Right lobe of liver (tissue), 6 donors: ENCODE measurements at regions not wholly inside any gene's neighbourhood (a gene's known extent, or its start where the extent isn't known, plus 50 kb on each side); places are given as distances from the start of the nearest gene placed in this dataset.

Experiments
- ATAC-seq, 4 donors: fragments of 200-7000 bp; cut with Tn5 transposase; one replicate each; pipeline ENCODE4 v1.9.1; 2020; ENCODE audit warnings: mild to moderate bottlenecking in 4 of 4, moderate library complexity in 4 of 4
- DNase-seq, 3 donors: peaks; one replicate each; pipeline ENCODE4 v3.0.0-alpha.2; 2020
- H3K27ac ChIP-seq, 3 donors: fragments of 200-600 bp; one replicate each; pipeline ENCODE4 v1.8.0; 2022
- H3K27me3 ChIP-seq, 2 donors: fragments of 200-600 bp; one replicate each; pipeline ENCODE4 v1.8.0; 2022
- H3K36me3 ChIP-seq, 4 donors: fragments of 200-600 bp; sonication (generic) in 1 of 4; one replicate each; pipeline versions ENCODE4 v1.5.1 to v1.8.0; 2017 to 2022; ENCODE audit warnings: control low read depth in 1 of 4
- H3K4me1 ChIP-seq, 4 donors: fragments of 200-600 bp; sonication (generic) in 1 of 4; one replicate each; pipeline versions ENCODE4 v1.5.1 to v1.8.0; 2017 to 2022; ENCODE audit warnings: control low read depth in 1 of 4
- H3K4me3 ChIP-seq, 3 donors: fragments of 200-600 bp; one replicate each; pipeline ENCODE4 v1.8.0; 2022
- H3K9me3 ChIP-seq, 4 donors: fragments of 200-600 bp; sonication (generic) in 1 of 4; one replicate each; pipeline versions ENCODE4 v1.5.1 to v1.8.0; 2017 to 2022; ENCODE audit warnings: control low read depth in 1 of 4
- CTCF ChIP-seq, 4 donors: fragments of 200-600 bp in 3 of 4; fragments of 450-650 bp in 1 of 4; IDR thresholded peaks; one replicate each; pipeline versions ENCODE4 v1.5.1 to v1.8.0; 2016 to 2022; ENCODE audit warnings: antibody characterized with exemption in 4 of 4, mild to moderate bottlenecking in 2 of 4
- POLR2A ChIP-seq: fragments of 450-650 bp; IDR thresholded peaks from one replicate; pipeline ENCODE4 v1.6.1; 2017; ENCODE audit warnings: antibody characterized with exemption, mild to moderate bottlenecking
- WGBS: methylation state at CpG from one replicate; pipeline ENCODE4 v1.1.6; 2018; ENCODE audit warnings: low coverage, low lambda C conversion rate; ENCODE audit not compliant: insufficient coverage; ENCODE audit errors: missing lambda C conversion rate; 5-methylcytosine and 5-hydroxymethylcytosine counted together
- intact Hi-C, 2 donors: fragments of 100-400 bp; cut with DNase I; formaldehyde crosslinking; loops; one replicate each; pipeline versions ENCODE4 v1.11.2 to v1.14.1; 2022
- donor health status: DM: no; HTN: yes; CAD: no.
- donor health status: DM: no; HTN: no; CAD: no.
- donor health status: DM: no; HTN: no; CAD: no.
- donor health status: DM: no; HTN: yes; CAD: no.
- donor health status: DM: no; HTN: yes; CAD: no.

DNA sequence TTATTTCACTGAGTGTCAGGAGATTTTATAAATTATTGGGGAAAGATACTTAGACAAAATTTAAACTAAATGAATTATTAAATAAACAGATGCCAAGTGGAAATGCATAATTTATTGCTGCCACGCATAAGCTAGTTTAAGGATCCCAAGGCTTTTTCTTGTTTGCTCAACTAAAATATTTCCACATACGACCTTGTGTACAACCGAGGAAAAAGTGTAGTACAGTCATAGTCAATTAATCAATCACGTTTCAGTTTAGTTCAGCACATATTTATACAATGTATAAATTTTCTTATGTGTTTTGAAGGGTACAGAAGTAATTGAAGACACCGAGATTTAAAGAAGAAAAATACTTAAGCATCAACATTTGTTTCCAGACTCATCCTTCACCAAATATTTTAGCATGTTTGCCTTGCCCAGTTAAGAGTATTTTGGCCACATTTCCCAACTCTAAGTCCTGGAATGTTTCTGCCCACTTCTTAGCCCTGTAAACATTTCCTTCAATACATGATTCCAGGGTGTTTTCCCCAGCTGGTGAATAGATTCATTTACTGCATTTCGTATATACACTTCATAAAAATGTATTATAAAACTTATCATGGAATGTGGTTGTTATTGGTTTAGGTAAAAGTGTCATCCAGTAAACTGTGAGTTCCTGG is 652.9 kb downstream of the ELAVL2 start:
- Histone ChIP-seq H3K27me3 (no peaks in the 10 kb centered on the region), H3K9me3 (no peaks in the 10 kb centered on the region), H3K4me1 (peaks cover 0 to 18% (median 6%) of the 10 kb centered on the region in 4 donors), H3K36me3 (no peaks in the 10 kb centered on the region), H3K4me3 (no peak overlapping the region), H3K27ac (no peak overlapping the region)
- no peak for TF ChIP-seq POLR2A
- TF ChIP-seq CTCF (IDR thresholded peaks at IDR 0.05), result no peak
- intact Hi-C loops, result no loop called here
- DNase-seq (no peak), ATAC-seq (peak; percentile 42 to 71 (median 58))
- whole genome bisulfite sequencing, result 28% methylated on average over 6 of the region's 6 CpGs

- ATAC-seq (no peak), DNase-seq (no peak)
- TF ChIP-seq CTCF (IDR thresholded peaks at IDR 0.05), result no peak
- TF ChIP-seq POLR2A, result no peak
- Histone ChIP-seq H3K4me1 (no peaks in the 10 kb centered on the region), H3K9me3 (no peaks in the 10 kb centered on the region), H3K4me3 (no peak overlapping the region), H3K27me3 (no peaks in the 10 kb centered on the region), H3K36me3 (no peaks in the 10 kb centered on the region), H3K27ac (no peak overlapping the region)
- intact Hi-C loops, result no loop called here
- 79% methylated on average over 4 of the region's 4 CpGs for WGBS
Measured at GRCh38 chr9:23194281-23194680, 631.8 kb downstream of the ELAVL2 start.

DNA sequence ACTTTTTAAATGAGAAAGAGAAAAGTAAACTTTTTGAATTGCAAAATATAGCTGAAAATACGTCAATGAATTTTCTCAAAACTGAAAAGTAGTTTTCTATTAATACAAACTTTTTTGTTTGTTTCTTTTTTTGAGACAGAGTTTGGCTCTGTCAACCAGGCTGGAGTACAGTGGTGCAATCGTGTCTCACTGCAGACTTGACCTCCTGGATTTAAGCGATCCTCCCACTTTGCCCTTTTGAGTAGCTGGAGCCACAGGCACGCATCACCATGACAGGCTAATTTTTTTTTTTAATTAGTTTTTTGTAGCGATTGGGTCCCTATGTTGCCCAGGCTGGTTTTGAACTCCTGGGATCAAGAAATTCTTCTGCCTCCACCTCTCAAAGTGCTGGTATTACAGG is 610.4 kb downstream of the ELAVL2 start:
- Histone ChIP-seq H3K36me3 (no peaks in the 10 kb centered on the region), H3K4me3 (no peak overlapping the region), H3K27me3 (no peaks in the 10 kb centered on the region), H3K9me3 (no peaks in the 10 kb centered on the region), H3K4me1 (no peaks in the 10 kb centered on the region), H3K27ac (no peak overlapping the region)
- peak in 1 of 3 donors; percentile 51 for DNase-seq
- peak; percentile 85 to 94 (median 86) for ATAC-seq
- intact Hi-C loops, result no loop called here
- WGBS, result 22% methylated on average over 5 of the region's 5 CpGs
- TF ChIP-seq POLR2A (no peak), CTCF (IDR thresholded peaks at IDR 0.05) (no peak)

GRCh38 chr9:23219471-23219870 is 606.6 kb downstream of the ELAVL2 start:
- DNase-seq, result no peak
- 89% methylated on average over 3 of the region's 13 CpGs for WGBS
- TF ChIP-seq CTCF (IDR thresholded peaks at IDR 0.05) (no peak), POLR2A (no peak)
- intact Hi-C loops, result no loop called here
- no peaks in the 10 kb centered on the region for H3K4me1 ChIP-seq
- no peaks in the 10 kb centered on the region for H3K27me3 ChIP-seq
- no peak overlapping the region for H3K27ac ChIP-seq
- no peaks in the 10 kb centered on the region for H3K36me3 ChIP-seq
- no peaks in the 10 kb centered on the region for H3K9me3 ChIP-seq
- no peak for ATAC-seq
- H3K4me3 ChIP-seq, result no peak overlapping the region

DNA sequence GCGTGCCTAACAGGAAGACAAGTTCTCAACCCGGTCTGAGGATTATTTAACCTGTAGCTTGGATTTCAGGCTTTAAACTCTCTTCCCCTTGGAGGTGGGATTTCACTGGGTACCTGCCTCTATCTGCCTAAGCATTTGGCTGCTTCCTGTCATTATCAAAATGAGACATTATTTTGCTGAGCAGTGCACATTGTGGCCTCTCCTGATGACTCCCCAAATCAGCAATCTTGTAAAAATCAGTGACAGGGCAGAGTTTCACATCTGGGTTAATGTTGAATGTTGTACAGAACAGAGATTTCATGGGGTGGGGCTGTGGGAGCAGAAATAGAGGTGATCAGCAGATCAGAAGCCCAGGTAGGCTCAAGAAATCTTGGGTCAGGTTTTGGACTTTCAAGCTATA is 605.9 kb downstream of the ELAVL2 start:
- ATAC-seq (no peak), DNase-seq (no peak)
- Histone ChIP-seq H3K4me1 (no peaks in the 10 kb centered on the region), H3K36me3 (no peaks in the 10 kb centered on the region), H3K9me3 (no peaks in the 10 kb centered on the region), H3K4me3 (no peak overlapping the region), H3K27me3 (no peaks in the 10 kb centered on the region), H3K27ac (no peak overlapping the region)
- intact Hi-C loops, result no loop called here
- 72% methylated on average over 2 of the region's 2 CpGs for WGBS
- TF ChIP-seq POLR2A, result no peak
- TF ChIP-seq CTCF (IDR thresholded peaks at IDR 0.05), result no peak
